ENCODE measurements at regions not wholly inside any gene's neighbourhood (a gene's known extent, or its start where the extent isn't known, plus 50 kb on each side); places are given as distances from the start of the nearest gene placed in this dataset.

GRCh38 chr18:51649796-51650195 lies 452.3 kb upstream of the MEX3C start:
- TF ChIP-seq SP1 (IDR thresholded peaks at IDR 0.05; ENCODE audit: low read depth, low read length) = no peak
- TF ChIP-seq TAF1 (IDR thresholded peaks at IDR 0.05; ENCODE audit: low read depth, low read length) = no peak
- no peak for TF ChIP-seq CTCF (IDR thresholded peaks at IDR 0.05; ENCODE audit: control extremely low read depth in 1 of 3, insufficient read depth in 1 of 3, low read depth in 1 of 3, low read length in 3 of 3)
- TF ChIP-seq SIRT6 (IDR thresholded peaks at IDR 0.05; ENCODE audit: low read length) = no peak
- TF ChIP-seq JUN (IDR thresholded peaks at IDR 0.05; ENCODE audit: low read depth, low read length) = no peak
- TF ChIP-seq ZNF274 (IDR thresholded peaks at IDR 0.05; ENCODE audit: borderline replicate concordance, extremely low read depth, low read length) = no peak
- no peak for TF ChIP-seq KDM1A (IDR thresholded peaks at IDR 0.05; ENCODE audit: borderline replicate concordance, low read length)
- no peak for TF ChIP-seq ATF3 (IDR thresholded peaks at IDR 0.05; ENCODE audit: insufficient read depth, low read depth, low read length)
- TF ChIP-seq CHD1 (IDR thresholded peaks at IDR 0.05; ENCODE audit: low read depth, low read length) = no peak
- no peak for TF ChIP-seq YY1 (IDR thresholded peaks at IDR 0.05; ENCODE audit: low read depth, low read length)
- TF ChIP-seq CTBP2 (IDR thresholded peaks at IDR 0.05; ENCODE audit: borderline replicate concordance, insufficient read depth, insufficient read length, low read length) = no peak
- no peak for TF ChIP-seq MAX (IDR thresholded peaks at IDR 0.05)
- no peak for TF ChIP-seq USF2 (IDR thresholded peaks at IDR 0.05; ENCODE audit: low read length)
- TF ChIP-seq EP300 (IDR thresholded peaks at IDR 0.05; ENCODE audit: borderline replicate concordance in 1 of 2, low read depth in 2 of 2, low read length in 2 of 2) = no peak
